Activated CD4-positive, alpha-beta T cell treated with anti-CD3 and anti-CD28 coated beads, Interleukin-10, Interleukin-2, amounts not matched to agents 100 ng/mL and 50 ng/mL, durations not matched to agents 16 hours and 8 hours (primary cell): ENCODE measurements at regions not wholly inside any gene's neighbourhood (a gene's known extent, or its start where the extent isn't known, plus 50 kb on each side); places are given as distances from the start of the nearest gene placed in this dataset.
"Not testable (repeated sequence)": the region's sequence is repeated elsewhere in the genome, so short reads cannot be mapped to it uniquely, and the experiment has no call there.

ENCODE experiments used
- DNase-seq: peaks from one replicate; pipeline ENCODE4 v3.0.0-alpha.2; 2020

- no peak for DNase-seq
Measured at GRCh38 chr18:1047406-1047805, 142.7 kb downstream of the ADCYAP1 start.

GRCh38 chr18:1048032-1048431 is 143.4 kb downstream of the ADCYAP1 start:
- no peak for DNase-seq

- DNase-seq = no peak
Measured at GRCh38 chr18:1049173-1049572, 144.5 kb downstream of the ADCYAP1 start.

GRCh38 chr18:1050012-1050657 is 145.5 kb downstream of the ADCYAP1 start:
- DNase-seq = no peak

- DNase-seq = no peak
Measured at GRCh38 chr18:1052301-1052700, 147.6 kb downstream of the ADCYAP1 start.

- no peak for DNase-seq
Measured at GRCh38 chr18:1053331-1054315, 149.0 kb downstream of the ADCYAP1 start.

GRCh38 chr18:1056404-1056803 is 151.7 kb downstream of the ADCYAP1 start:
- DNase-seq = no peak

- DNase-seq = no peak
Measured at GRCh38 chr18:1057367-1057766, 152.7 kb downstream of the ADCYAP1 start.

GRCh38 chr18:1062588-1062987 is 157.9 kb downstream of the ADCYAP1 start:
- DNase-seq = no peak

- DNase-seq = no peak
Measured at GRCh38 chr18:1075322-1075721, 170.7 kb downstream of the ADCYAP1 start.

- no peak for DNase-seq
Measured at GRCh38 chr18:1075876-1076275, 171.2 kb downstream of the ADCYAP1 start.

GRCh38 chr18:1078301-1078700 is 173.6 kb downstream of the ADCYAP1 start:
- no peak for DNase-seq

GRCh38 chr18:1083675-1084074 is 179.0 kb downstream of the ADCYAP1 start:
- DNase-seq = not testable (repeated sequence)

GRCh38 chr18:1090758-1091157 is 186.1 kb downstream of the ADCYAP1 start:
- no peak for DNase-seq

GRCh38 chr18:1092228-1092627 is 187.6 kb downstream of the ADCYAP1 start:
- DNase-seq = no peak

GRCh38 chr18:1094409-1094808 is 189.7 kb downstream of the ADCYAP1 start:
- DNase-seq = no peak

GRCh38 chr18:1097991-1098735 is 193.5 kb downstream of the ADCYAP1 start:
- not testable (repeated sequence) for DNase-seq

- DNase-seq = no peak
Measured at GRCh38 chr18:1102848-1103247, 198.2 kb downstream of the ADCYAP1 start.

- no peak for DNase-seq
Measured at GRCh38 chr18:1103537-1103936, 198.9 kb downstream of the ADCYAP1 start.

GRCh38 chr18:1104181-1104881 is 199.7 kb downstream of the ADCYAP1 start:
- DNase-seq = no peak

GRCh38 chr18:1124495-1124894 is 219.8 kb downstream of the ADCYAP1 start:
- no peak for DNase-seq

GRCh38 chr18:1133541-1133940 is 228.9 kb downstream of the ADCYAP1 start:
- DNase-seq = no peak

GRCh38 chr18:1147730-1148129 is 243.1 kb downstream of the ADCYAP1 start:
- DNase-seq = no peak
